BLaER1 treated with 17β-estradiol and CSF1 and Interleukin-3, amounts not matched to agents 10 nM and 100 nM (cell line): ENCODE measurements at regions not wholly inside any gene's neighbourhood (a gene's known extent, or its start where the extent isn't known, plus 50 kb on each side); places are given as distances from the start of the nearest gene placed in this dataset.
"Not testable (repeated sequence)": the region's sequence is repeated elsewhere in the genome, so short reads cannot be mapped to it uniquely, and the experiment has no call there.

Source experiments
- H3K27ac ChIP-seq, 11 experiments: shearing (Covaris generic); formaldehyde crosslinking; 2 replicates each; pipeline ENCODE4 v1.8.1; 2022
- H3K27me3 ChIP-seq, 11 experiments: shearing (Covaris generic); formaldehyde crosslinking; 2 replicates each; pipeline ENCODE4 v1.8.1; 2022
- H3K36me3 ChIP-seq, 11 experiments: shearing (Covaris generic); formaldehyde crosslinking; 2 replicates each; pipeline ENCODE4 v1.8.1; 2022
- H3K4me1 ChIP-seq, 10 experiments: shearing (Covaris generic); formaldehyde crosslinking; 2 replicates each; pipeline ENCODE4 v1.8.1; 2022
- H3K4me2 ChIP-seq, 11 experiments: shearing (Covaris generic); formaldehyde crosslinking; 2 replicates each; pipeline ENCODE4 v1.8.1; 2022
- H3K4me3 ChIP-seq, 10 experiments: shearing (Covaris generic); formaldehyde crosslinking; 2 replicates each; pipeline ENCODE4 v1.8.1; 2022
- H3K9ac ChIP-seq, 11 experiments: shearing (Covaris generic); formaldehyde crosslinking; 2 replicates each; pipeline ENCODE4 v1.8.1; 2022
- H3K9me3 ChIP-seq, 11 experiments: shearing (Covaris generic); formaldehyde crosslinking; replicated peaks in 1 of 11; 2 replicates each; pipeline ENCODE4 v1.8.1; 2022
- H4K20me1 ChIP-seq, 11 experiments: shearing (Covaris generic); formaldehyde crosslinking; 2 replicates each; pipeline ENCODE4 v1.8.1; 2022

DNA sequence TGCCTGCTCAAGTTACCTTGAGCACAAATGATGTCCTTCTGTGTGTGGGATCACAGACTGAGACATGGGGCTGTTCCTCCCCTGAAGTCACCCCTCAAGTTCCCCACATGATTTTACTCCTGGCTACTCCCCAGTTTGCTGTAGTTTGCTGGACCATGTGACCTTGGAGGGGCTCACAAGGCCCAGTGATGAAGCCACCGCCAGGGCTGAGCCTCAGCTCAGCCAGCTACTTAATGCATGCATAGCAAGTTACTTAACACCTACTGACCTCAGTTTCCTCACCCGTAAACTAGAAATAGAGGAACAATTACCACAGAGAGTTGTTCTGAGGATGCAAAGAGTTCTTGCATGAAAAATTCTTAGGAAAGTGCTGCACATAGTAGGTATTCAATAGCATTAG is 283.7 kb upstream of the PLGLB2 start:
- H3K9me3 ChIP-seq, H3K27ac ChIP-seq, H3K36me3 ChIP-seq, H3K4me2 ChIP-seq, H3K4me3 ChIP-seq, H3K27me3 ChIP-seq, H4K20me1 ChIP-seq, H3K9ac ChIP-seq: not testable (repeated sequence)
- peaks cover 0 to 12% (median 8%) of the 10 kb centered on the region in 10 experiments; a peak in 17 of 20 replicates for H3K4me1 ChIP-seq

DNA sequence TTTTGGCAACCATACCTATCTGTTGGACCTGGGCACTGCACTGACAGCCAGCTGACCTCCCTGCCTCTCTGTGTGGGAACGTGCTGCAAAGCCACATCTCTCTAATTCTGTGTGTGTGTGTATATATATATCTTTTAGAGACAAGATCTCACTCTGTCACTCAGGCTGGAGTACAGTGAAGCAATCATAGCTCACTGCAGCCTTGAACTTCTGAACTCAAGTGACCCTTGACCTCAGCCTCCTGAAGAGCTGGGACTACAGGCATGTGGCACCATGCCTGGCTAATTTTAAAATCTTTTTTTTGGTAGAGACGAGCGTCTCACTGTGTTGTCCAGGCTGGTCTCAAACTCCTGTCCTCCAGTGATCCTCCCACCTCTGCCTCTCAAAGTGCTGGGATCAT is 282.2 kb upstream of the PLGLB2 start:
- not testable (repeated sequence) for H4K20me1 ChIP-seq, H3K27ac ChIP-seq, H3K27me3 ChIP-seq, H3K4me3 ChIP-seq, H3K9ac ChIP-seq, H3K4me2 ChIP-seq, H3K9me3 ChIP-seq, H3K36me3 ChIP-seq
- peaks cover 8 to 27% (median 22%) of the 10 kb centered on the region in 10 experiments; a peak in 19 of 20 replicates for H3K4me1 ChIP-seq

DNA sequence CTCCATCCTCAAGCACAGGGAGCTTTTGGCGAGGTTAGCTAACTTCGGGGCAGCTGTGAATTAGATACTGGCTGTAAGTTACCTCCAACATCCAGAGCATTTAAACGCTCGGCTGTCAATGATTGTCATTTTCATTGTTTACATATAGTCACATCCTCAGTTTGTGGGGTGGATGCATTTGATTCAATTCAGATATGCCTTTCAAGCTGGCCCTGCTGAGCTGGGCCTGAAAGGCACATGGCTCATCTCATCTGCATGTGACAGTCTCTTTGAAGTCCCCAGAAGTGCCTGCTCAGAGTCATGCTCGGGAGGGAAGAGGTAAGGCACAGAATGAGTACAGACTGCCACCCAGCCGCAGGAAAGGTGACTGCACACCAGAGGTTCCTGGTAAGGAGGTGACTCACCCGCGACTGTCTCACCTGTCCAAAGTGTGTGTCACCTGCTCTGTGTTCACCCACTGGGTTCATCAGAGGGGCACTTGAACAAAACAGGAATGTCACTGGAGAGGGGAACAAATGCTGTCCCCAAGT is 281.2 kb upstream of the PLGLB2 start:
- not testable (repeated sequence) for H3K4me3 ChIP-seq, H3K4me2 ChIP-seq, H3K27ac ChIP-seq, H4K20me1 ChIP-seq, H3K36me3 ChIP-seq, H3K9ac ChIP-seq, H3K27me3 ChIP-seq, H3K9me3 ChIP-seq
- H3K4me1 ChIP-seq: peaks cover 14 to 36% (median 28%) of the 10 kb centered on the region in 10 experiments

DNA sequence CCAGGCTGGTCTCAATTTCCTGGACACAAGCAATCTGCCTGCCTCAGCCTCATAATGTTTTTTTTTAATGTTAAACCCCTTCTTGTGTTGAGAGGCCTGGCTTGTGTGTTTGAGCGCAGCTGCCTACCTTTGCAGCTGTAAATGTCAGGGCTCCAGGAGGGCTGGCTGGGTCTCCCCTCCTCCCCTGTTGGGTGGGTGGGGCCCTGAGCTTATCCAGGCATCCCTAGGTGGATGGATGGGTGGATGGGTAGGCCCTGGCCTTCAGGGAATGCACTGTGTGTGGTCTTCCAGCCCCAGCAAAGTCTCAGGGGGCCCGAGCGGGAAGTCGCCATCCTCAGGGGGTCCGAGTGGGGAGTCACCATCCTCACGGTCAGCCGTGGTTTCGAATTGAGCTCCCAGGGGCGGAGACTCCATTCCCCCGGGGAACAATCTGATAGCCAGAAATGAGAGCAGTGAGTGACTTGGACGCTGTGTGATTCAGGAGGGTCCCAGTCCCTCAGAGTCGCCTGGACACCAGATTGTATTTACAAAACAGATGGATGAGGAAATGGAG is 279.4 kb upstream of the PLGLB2 start:
- not testable (repeated sequence) for H3K27me3 ChIP-seq, H3K9me3 ChIP-seq, H3K4me3 ChIP-seq, H4K20me1 ChIP-seq, H3K36me3 ChIP-seq, H3K9ac ChIP-seq, H3K27ac ChIP-seq
- peak overlapping the region in 9 of 11 experiments; percentile 18 to 63 (median 47); a peak in 16 of 22 replicates for H3K4me2 ChIP-seq
- peaks cover 14 to 36% (median 28%) of the 10 kb centered on the region in 10 experiments for H3K4me1 ChIP-seq

DNA sequence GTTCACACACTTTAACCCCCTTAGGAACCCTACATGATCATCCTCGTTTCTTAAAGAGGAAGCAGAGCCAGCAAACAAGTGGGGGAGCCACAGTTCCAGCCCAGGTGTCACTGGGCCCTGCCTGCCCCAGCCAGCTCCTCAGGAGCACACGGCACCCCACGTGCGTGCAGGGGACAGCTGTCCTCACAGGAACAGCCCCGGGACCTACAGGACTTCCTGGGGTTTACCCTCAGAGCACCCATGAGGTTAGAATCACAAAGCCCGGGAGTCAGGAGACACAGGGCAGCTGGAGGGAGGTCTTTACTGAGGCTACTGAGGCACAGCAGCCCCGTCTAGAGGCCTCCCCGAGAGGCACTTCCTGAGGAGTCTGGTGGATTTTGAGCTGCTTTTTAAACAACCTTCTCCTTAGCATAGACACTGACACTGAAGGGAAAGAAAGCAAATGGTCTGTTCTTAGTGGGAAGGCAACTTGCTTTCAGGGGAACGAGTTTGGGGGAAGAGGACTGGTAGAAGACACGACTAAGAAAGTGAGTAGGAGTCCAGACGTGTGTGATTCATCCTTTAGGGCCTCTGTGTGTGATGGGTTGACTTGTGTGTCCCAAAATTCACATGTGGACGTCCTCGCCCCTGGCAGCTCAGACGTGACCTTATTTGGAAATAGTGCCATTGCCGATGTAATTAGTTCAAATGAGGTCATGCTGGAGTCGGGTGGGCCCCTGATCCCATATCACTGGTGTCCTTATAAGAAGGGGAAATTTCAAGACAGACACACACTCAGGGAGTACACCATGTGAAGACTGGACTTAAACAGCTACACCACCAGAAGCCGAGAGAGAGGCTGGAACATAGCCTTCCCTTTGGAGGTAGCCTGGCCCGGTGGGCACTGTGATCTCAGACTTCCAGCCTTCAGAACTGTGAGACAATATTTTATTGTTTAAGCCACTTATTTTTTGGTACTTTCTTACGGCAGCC is 278.4 kb upstream of the PLGLB2 start:
- not testable (repeated sequence) for H3K9me3 ChIP-seq, H3K36me3 ChIP-seq, H3K27me3 ChIP-seq, H3K4me3 ChIP-seq, H4K20me1 ChIP-seq
- H3K27ac ChIP-seq: peak overlapping the region in 3 of 11 experiments; percentile 25 to 62 (median 44); a peak in 5 of 22 replicates
- peaks cover 14 to 36% (median 28%) of the 10 kb centered on the region in 10 experiments for H3K4me1 ChIP-seq
- peak overlapping the region in 2 of 11 experiments; percentile 50 to 59; a peak in 2 of 22 replicates for H3K9ac ChIP-seq
- peak overlapping the region; percentile 51 to 69 (median 63) for H3K4me2 ChIP-seq

DNA sequence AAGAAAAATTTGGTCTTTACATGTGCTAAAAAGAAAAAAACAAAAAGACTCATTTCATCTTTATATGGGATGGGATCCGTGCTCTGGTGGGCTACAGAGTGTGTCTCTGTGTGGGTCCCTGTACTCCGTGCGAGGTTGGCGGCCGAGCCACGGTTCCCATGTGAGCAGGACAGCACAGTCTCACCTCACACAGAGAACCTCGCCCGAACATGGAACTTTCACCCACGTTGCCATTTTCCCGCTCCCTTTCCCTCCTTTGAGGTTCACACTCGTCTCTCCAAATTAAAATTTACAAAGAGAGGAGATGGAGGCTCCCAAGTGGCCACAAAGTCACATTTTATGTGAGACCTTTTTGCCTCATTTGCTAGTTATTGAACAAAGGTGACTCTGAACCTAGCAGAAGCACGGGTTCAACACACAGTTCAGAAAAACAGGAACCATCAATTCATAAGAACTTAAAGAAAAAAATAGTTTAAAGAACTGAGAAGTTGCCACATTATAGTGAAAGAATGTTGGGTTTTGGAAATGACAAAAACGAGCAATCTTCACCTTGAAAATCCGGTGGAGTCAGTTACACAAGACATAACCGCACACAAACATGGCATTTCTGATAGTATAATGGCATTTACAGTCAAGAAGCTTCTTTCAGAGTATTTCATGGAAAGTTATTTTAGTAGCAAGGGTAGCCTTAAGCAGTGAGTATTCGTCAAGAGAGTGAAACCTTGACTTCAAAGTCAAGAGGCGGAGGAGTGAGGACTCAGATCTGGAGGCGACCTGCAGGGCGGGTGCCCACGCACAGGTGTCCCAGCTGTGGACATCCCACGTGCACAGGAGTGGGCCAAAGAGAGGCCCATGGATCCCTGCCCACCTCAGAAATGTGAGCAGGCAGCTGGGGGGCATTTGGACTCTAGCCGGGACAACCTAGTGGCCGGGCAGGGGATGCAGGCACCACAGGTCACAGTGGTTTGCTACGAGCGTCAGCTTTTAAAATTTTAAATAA is 277.2 kb upstream of the PLGLB2 start:
- not testable (repeated sequence) for H3K9ac ChIP-seq, H3K27me3 ChIP-seq, H3K36me3 ChIP-seq, H3K27ac ChIP-seq, H3K4me3 ChIP-seq, H4K20me1 ChIP-seq, H3K9me3 ChIP-seq
- Histone ChIP-seq H3K4me2 (peak overlapping the region; percentile 58 to 76 (median 66)), H3K4me1 (peaks cover 14 to 36% (median 28%) of the 10 kb centered on the region in 10 experiments)

DNA sequence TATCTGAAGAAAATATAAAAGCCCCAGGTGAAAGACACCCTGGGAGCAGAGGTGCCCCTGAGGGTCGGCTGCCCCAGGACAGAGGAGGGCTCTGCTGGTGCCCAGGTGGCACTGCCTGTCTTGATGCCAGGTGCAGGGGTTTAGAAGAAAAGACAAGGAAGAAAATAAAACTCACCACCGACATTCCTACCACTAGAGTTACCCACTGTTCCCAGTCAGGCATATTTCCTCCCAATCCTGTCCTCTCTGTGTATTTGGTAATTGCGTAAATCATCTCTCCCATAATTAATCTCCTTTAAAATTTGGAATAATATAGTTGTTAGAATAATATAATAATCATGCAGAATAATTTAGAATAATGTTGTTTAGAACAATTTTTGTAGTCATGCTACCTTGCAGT is 276.4 kb upstream of the PLGLB2 start:
- not testable (repeated sequence) for H3K4me3 ChIP-seq, H3K27ac ChIP-seq, H3K9me3 ChIP-seq, H3K27me3 ChIP-seq, H4K20me1 ChIP-seq, H3K9ac ChIP-seq, H3K36me3 ChIP-seq
- Histone ChIP-seq H3K4me1 (peaks cover 14 to 36% (median 28%) of the 10 kb centered on the region in 10 experiments), H3K4me2 (peak overlapping the region; percentile 42 to 76 (median 55); a peak in 14 of 22 replicates)

DNA sequence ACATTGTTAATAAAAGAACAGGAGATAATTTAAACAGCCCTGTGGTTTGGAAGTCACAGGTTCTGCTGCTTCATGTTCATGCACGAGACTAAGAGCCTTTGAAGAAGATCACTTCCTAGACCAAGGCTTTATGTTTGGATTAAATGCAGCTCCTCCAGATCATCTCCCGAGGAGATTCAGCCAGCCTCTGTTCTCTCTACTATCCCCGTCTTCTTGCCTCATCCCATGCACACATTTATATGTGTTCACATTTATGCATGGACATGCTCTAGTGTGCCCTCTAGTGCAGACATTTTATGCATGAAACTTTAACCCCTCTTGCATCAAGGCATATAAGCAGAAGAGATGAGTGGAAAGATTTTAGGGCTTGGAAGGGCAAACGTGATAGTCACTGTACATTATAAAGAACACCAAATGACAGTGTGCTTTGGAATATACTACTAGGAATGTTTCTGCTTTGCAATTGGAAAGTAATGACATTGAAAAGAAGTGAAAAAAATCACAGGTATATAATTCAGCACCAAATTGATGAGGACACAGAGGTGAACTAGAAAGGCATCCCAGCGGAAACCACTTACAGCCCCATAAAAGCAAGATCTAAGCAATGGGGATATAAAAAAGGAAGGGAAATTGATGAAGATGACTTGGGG is 271.5 kb upstream of the PLGLB2 start:
- not testable (repeated sequence) for H3K4me2 ChIP-seq, H3K4me1 ChIP-seq, H3K4me3 ChIP-seq, H3K27me3 ChIP-seq, H3K9ac ChIP-seq, H4K20me1 ChIP-seq, H3K36me3 ChIP-seq, H3K9me3 ChIP-seq, H3K27ac ChIP-seq

DNA sequence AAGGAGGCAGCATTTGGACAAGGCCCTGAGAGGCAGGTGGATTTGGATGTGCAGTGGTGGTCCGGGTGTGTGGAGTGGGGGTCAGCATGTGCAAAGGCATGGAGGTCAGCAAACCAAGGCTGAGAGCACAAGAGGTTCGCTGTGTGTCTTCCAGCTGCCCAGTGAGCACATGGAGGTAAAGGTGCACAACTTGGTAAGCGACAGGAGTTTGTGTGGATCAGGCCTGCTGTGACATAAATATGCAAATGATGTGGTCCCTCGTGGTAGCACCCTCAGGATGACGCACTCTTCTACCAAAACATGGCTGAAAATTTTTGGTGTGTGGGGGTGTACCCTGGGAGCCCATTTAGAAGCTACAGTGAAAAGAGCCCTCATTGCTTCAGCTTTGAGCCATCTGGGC is 271.0 kb upstream of the PLGLB2 start:
- not testable (repeated sequence) for H3K27ac ChIP-seq, H3K9ac ChIP-seq, H3K4me1 ChIP-seq, H4K20me1 ChIP-seq, H3K4me3 ChIP-seq, H3K27me3 ChIP-seq, H3K9me3 ChIP-seq, H3K36me3 ChIP-seq, H3K4me2 ChIP-seq

DNA sequence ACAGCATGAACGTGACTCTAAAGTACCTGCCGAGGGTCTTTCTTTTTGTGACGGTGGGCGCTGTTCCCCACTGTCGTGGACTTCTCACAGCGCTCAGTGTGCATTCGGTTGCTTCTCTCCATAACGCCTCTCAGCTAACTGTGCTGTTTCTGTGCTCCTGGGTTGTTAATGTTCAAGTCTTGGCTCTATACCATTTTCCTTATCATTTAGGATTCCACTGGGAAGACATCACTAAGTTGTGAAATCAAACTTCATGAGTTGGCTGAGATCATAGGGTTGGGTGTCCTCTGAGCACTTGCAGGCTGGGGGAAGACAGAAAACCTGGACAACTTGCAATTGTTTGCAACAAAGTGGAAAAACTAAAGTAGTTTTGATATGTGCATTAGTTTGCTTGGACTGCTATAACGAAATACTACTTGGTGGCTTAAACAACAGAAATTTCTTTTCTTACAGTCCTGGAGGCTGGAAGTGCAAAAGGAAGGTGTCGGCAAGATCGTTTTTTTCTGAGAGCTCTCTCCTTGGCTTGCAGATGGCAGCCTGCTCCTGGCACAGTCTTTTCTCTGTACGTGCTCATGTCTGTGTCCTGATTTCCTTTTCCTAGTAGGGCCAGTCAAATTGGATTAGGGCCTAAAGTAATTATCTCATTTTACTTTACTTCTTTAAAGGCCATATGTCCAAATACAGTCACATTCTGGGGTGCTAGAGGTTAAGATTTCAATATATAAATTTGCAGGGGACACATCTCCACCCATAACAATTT is 270.0 kb upstream of the PLGLB2 start:
- not testable (repeated sequence) for H3K4me1 ChIP-seq, H3K27ac ChIP-seq, H3K9ac ChIP-seq, H3K4me3 ChIP-seq, H3K27me3 ChIP-seq, H4K20me1 ChIP-seq, H3K4me2 ChIP-seq, H3K9me3 ChIP-seq, H3K36me3 ChIP-seq

DNA sequence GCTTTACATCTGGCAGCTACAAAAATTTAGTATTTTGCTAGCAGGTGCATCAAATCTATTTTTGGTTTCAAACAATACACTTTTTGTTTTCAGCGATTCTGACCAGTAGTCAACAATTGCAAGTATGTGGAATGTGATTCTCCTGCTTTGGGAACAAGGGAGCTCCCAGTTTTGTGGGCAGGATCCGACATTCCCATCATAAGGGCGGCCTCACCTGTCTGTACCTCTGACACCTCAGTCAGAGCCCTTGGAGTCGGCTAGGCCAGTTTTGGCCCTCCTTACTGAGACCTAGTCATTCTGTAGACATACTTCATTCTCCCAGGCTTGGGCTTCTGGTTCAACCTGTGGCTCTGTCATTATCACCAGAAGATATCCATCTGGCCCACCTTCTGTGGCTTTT is 269.0 kb upstream of the PLGLB2 start:
- H3K4me2 ChIP-seq, H3K9me3 ChIP-seq, H3K27me3 ChIP-seq, H3K9ac ChIP-seq, H4K20me1 ChIP-seq, H3K27ac ChIP-seq, H3K4me1 ChIP-seq, H3K36me3 ChIP-seq, H3K4me3 ChIP-seq: not testable (repeated sequence)

DNA sequence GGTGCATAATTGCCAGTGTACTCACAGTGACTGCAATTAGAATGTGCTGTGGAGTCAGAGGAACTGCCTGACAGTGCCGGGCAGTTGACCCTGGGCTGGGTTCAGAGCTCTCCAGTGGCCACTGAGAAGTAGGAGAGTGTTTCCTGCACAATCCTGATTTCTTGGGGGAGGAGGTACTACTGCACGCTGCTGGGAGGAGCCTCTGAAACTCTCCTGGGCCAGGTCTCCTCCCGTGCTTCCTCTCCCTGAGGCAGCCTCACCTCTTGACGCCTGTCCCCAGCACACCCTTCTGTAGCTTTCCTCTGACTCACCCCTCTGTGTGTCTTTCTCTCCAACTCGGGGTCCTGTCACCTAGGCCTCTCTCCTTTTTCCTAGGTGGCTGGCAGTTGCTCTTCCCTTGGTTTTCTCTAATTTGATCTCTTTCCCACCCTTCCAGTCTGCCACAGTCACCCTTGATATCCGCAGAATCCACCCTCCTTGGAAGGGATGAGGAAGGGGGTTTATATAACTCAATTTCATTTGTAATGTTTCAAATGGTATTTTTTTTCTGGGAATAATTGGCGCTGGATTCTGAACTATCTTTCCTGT is 264.7 kb upstream of the PLGLB2 start:
- H3K9me3 ChIP-seq, H3K4me2 ChIP-seq, H3K36me3 ChIP-seq, H3K27me3 ChIP-seq, H3K9ac ChIP-seq, H3K4me3 ChIP-seq, H4K20me1 ChIP-seq, H3K4me1 ChIP-seq, H3K27ac ChIP-seq: not testable (repeated sequence)
